ENCODE measurements at regions not wholly inside any gene's neighbourhood (a gene's known extent, or its start where the extent isn't known, plus 50 kb on each side); places are given as distances from the start of the nearest gene placed in this dataset.

- peak; percentile 71 for TF ChIP-seq BCL6 (CRISPR knock-in tag; IDR thresholded peaks at IDR 0.05)
- no peak for TF ChIP-seq SMAD1 (CRISPR knock-in tag; IDR thresholded peaks at IDR 0.05; ENCODE audit: borderline replicate concordance, low read depth)
- TF ChIP-seq MZF1 (CRISPR knock-in tag; IDR thresholded peaks at IDR 0.05; ENCODE audit: borderline replicate concordance), result no peak
These were observed 666.0 kb downstream of the MECOM start (continued) for GRCh38 chr3:168997488-168997887.

DNA sequence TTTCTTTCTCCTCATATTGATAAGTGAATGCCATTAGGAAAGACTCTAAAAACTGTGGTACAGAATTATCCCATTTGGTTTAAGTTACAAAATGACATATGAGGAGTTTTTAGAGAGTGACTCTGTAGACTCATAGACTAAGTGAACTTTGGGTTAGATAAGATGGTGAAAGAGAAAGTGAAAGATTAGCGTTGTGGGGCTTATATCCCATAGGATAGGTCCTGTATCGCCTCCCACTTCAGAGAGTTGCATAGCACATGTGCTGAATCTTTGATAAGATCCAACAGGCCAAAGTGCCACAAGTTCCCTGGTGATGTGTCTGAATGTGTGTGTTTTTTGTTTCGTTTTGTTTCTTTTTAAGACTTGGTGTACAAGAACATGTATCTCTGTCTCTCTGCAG is 666.9 kb downstream of the MECOM start:
- FAIRE-seq, result no peak
- peak; percentile 90 for ATAC-seq
- in situ Hi-C loops (cut with HindIII; ENCODE audit: extremely low pct_ligation_motif_present, low pct_unique_long_range_greater_than_20kb) (no loop called here), intact Hi-C loops (cut with micrococcal nuclease; ENCODE audit: unreplicated experiment) (no loop called here)
- H3K9me3 ChIP-seq (ENCODE audit: low read length), result no peaks in the 10 kb centered on the region
- no TSS peak for BruUV-seq (replicated peaks)
- no peaks in the 10 kb centered on the region for H4K20me1 ChIP-seq (ENCODE audit: insufficient read depth, low read length)
- H2AFZ ChIP-seq (ENCODE audit: low read length), result peak overlapping the region; percentile 80
- H3K27me3 ChIP-seq (ENCODE audit: control insufficient read depth in 1 of 2, insufficient read depth in 2 of 2, low read length in 2 of 2), result no peaks in the 10 kb centered on the region
- ChIA-PET CTCF (ENCODE audit: low intra/inter-chr PET ratio, low total read pairs) (no interaction called here), POLR2A (no interaction called here)
- peak overlapping the region; percentile 50 for H3K27ac ChIP-seq (ENCODE audit: extremely low read length, insufficient read depth, low read length)
- WGBS (ENCODE audit: low lambda C conversion rate), result 18% methylated on average over 3 of the region's 3 CpGs
- 0 out of 2 replicates have a peak, but pooled peaks have one; percentile 21 for TF ChIP-seq HDAC1 (CRISPR knock-in tag; IDR thresholded peaks at IDR 0.05)
- TF ChIP-seq, protein P1, sequence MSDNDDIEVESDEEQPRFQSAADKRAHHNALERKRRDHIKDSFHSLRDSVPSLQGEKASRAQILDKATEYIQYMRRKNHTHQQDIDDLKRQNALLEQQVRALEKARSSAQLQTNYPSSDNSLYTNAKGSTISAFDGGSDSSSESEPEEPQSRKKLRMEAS (IDR thresholded peaks at IDR 0.05), result 0 out of 2 replicates have a peak, but pooled peaks have one; percentile 18
- no peak for TF ChIP-seq ZFAT (CRISPR knock-in tag; conservative IDR thresholded peaks at IDR 0.05)
- TF ChIP-seq IRF2 (CRISPR knock-in tag; IDR thresholded peaks at IDR 0.05), result peak; percentile 55; the same call in 1 of the 2 replicates
- TF ChIP-seq HNF4A (CRISPR knock-in tag; IDR thresholded peaks at IDR 0.05), result 0 out of 2 replicates have a peak, but pooled peaks have one; percentile 6
- H3K4me3 ChIP-seq (replicated peaks in 1 of 3; ENCODE audit: insufficient read depth in 1 of 3, low read depth in 2 of 3, low read length in 3 of 3), result peak overlapping the region in 2 of 3 experiments; percentile 17 to 29; a peak in 2 of 6 replicates
- H3K79me2 ChIP-seq (ENCODE audit: insufficient read depth, low read length), result no peaks in the 10 kb centered on the region
- no peaks in the 10 kb centered on the region for H3K36me3 ChIP-seq (replicated peaks in 1 of 2; ENCODE audit: control insufficient read depth in 1 of 2, insufficient read depth in 2 of 2, low read length in 2 of 2)
- H3K4me2 ChIP-seq (ENCODE audit: low read depth, low read length), result peak overlapping the region; percentile 63
- H3K4me1 ChIP-seq (ENCODE audit: insufficient read depth, low read length), result peaks cover 30% of the 10 kb centered on the region
- DNase-seq (ENCODE audit: low spot score), result peak; percentile 27
- H3K9ac ChIP-seq (ENCODE audit: insufficient read depth, low read depth, low read length), result no peak overlapping the region

DNA sequence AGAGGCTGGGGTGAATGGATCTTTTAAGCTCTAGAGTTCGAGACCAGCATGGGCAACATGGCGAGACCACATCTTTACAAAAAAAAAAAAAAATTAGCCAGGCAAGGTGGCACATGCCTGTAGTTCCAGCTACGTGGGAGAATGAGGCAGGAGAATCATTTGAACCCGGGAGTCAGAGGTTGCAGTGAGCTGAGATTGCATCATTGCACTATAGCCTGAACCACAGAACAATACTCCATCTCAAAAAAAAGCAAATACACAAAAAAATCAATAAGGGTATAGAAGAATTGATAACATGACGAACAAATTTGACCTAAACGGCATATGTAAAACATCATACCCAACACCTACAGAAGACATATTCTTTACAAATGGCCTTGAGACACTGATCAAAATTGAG is 668.4 kb downstream of the MECOM start:
- ATAC-seq, result no peak
- H3K9me3 ChIP-seq (ENCODE audit: low read length), result no peaks in the 10 kb centered on the region
- H2AFZ ChIP-seq (ENCODE audit: low read length), result no peak overlapping the region
- H3K79me2 ChIP-seq (ENCODE audit: insufficient read depth, low read length), result no peaks in the 10 kb centered on the region
- FAIRE-seq, result peak; percentile 43
- H3K36me3 ChIP-seq (replicated peaks in 1 of 2; ENCODE audit: control insufficient read depth in 1 of 2, insufficient read depth in 2 of 2, low read length in 2 of 2), result no peaks in the 10 kb centered on the region
- no peak for DNase-seq (ENCODE audit: low spot score)
- H3K27me3 ChIP-seq (ENCODE audit: control insufficient read depth in 1 of 2, insufficient read depth in 2 of 2, low read length in 2 of 2), result no peaks in the 10 kb centered on the region
- in situ Hi-C loops (cut with HindIII; ENCODE audit: extremely low pct_ligation_motif_present, low pct_unique_long_range_greater_than_20kb), result no loop called here
- 18% methylated on average over 6 of the region's 6 CpGs for WGBS (ENCODE audit: low lambda C conversion rate)
- H3K4me3 ChIP-seq (replicated peaks in 1 of 3; ENCODE audit: insufficient read depth in 1 of 3, low read depth in 2 of 3, low read length in 3 of 3), result no peak overlapping the region
- BruUV-seq (replicated peaks), result no TSS peak
- POLR2A ChIA-PET, result no interaction called here
- H3K27ac ChIP-seq (ENCODE audit: extremely low read length, insufficient read depth, low read length), result no peak overlapping the region
- H3K4me2 ChIP-seq (ENCODE audit: low read depth, low read length), result no peak overlapping the region; the same call in 1 of the 2 replicates
- no peaks in the 10 kb centered on the region for H4K20me1 ChIP-seq (ENCODE audit: insufficient read depth, low read length)
- H3K9ac ChIP-seq (ENCODE audit: insufficient read depth, low read depth, low read length), result no peak overlapping the region
- CTCF ChIA-PET (ENCODE audit: low intra/inter-chr PET ratio, low total read pairs), result no interaction called here
- intact Hi-C loops (cut with micrococcal nuclease; ENCODE audit: unreplicated experiment), result no loop called here
- peaks cover 37% of the 10 kb centered on the region for H3K4me1 ChIP-seq (ENCODE audit: insufficient read depth, low read length)
- peak; percentile 29; the same call in 1 of the 2 replicates for TF ChIP-seq HOXA3 (CRISPR knock-in tag; IDR thresholded peaks at IDR 0.05)
- TF ChIP-seq MXD3 (CRISPR knock-in tag; IDR thresholded peaks at IDR 0.05), result no peak
- TF ChIP-seq, protein P2, sequence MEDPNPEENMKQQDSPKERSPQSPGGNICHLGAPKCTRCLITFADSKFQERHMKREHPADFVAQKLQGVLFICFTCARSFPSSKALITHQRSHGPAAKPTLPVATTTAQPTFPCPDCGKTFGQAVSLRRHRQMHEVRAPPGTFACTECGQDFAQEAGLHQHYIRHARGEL (CRISPR knock-in tag; IDR thresholded peaks at IDR 0.05), result no peak
- no peak for TF ChIP-seq ZNF232 (CRISPR knock-in tag; IDR thresholded peaks at IDR 0.05; ENCODE audit: borderline replicate concordance)
- TF ChIP-seq ZBTB42 (CRISPR knock-in tag; IDR thresholded peaks at IDR 0.05), result no peak
- TF ChIP-seq PBX2 (CRISPR knock-in tag; IDR thresholded peaks at IDR 0.05), result no peak
- no peak for TF ChIP-seq TBX2 (CRISPR knock-in tag; IDR thresholded peaks at IDR 0.05; ENCODE audit: borderline replicate concordance)
- no peak for TF ChIP-seq DNMT3B (CRISPR knock-in tag; conservative IDR thresholded peaks at IDR 0.05)
- no peak for TF ChIP-seq NFE2L2 (IDR thresholded peaks at IDR 0.05; ENCODE audit: low read length)
- peak; percentile 39 for TF ChIP-seq FOXA3 (CRISPR knock-in tag; IDR thresholded peaks at IDR 0.05)
